H1 (cell line): ENCODE measurements at regions not wholly inside any gene's neighbourhood (a gene's known extent, or its start where the extent isn't known, plus 50 kb on each side); places are given as distances from the start of the nearest gene placed in this dataset.
"Not testable (repeated sequence)": the region's sequence is repeated elsewhere in the genome, so short reads cannot be mapped to it uniquely, and the experiment has no call there.

Source experiments
- CTCF ChIA-PET: fragments of 300-600 bp; sonication (Branson Sonifier 250); formaldehyde crosslinking; loops from one replicate; lab custom pipeline; 2021; ENCODE audit not compliant: partially characterized antibody; lab: Charles Lee
- POLR2A ChIA-PET: fragments of 300-600 bp; sonication (Branson Sonifier 250); formaldehyde crosslinking; loops from one replicate; lab custom pipeline; 2021; ENCODE audit warnings: inconsistent platforms; ENCODE audit not compliant: partially characterized antibody; lab: Charles Lee
- DNase-seq, 2 experiments: peaks; one replicate each; pipeline versions ENCODE4 v3.0.0 to v3.0.0-alpha.2; 2010 to 2022; ENCODE audit warnings: low spot score in 2 of 2, low read depth in 1 of 2, mixed read lengths in 1 of 2
- FAIRE-seq: peaks from 2 replicates; lab custom pipeline; 2011; peaks lifted over from hg19 to GRCh38; lab: Jason Lieb, UNC
- H2AFZ ChIP-seq: 2 replicates; pipeline ENCODE4 v1.8.1; 2012; ENCODE audit warnings: low read length, inconsistent platforms
- H2AK5ac ChIP-seq: 2 replicates; pipeline ENCODE4 v1.6.1; 2013; ENCODE audit warnings: low read depth, low read length
- H2BK120ac ChIP-seq: replicated peaks from 2 replicates; pipeline ENCODE3; 2013; ENCODE audit warnings: low read depth, low read length, inconsistent platforms
- H2BK12ac ChIP-seq: 2 replicates; pipeline ENCODE4 v1.6.1; 2013; ENCODE audit warnings: low read depth, low read length
- H2BK15ac ChIP-seq: 2 replicates; pipeline ENCODE4 v1.6.1; 2013; ENCODE audit warnings: low read length
- H2BK20ac ChIP-seq: 2 replicates; pipeline ENCODE4 v1.6.1; 2013; ENCODE audit warnings: low read length
- H2BK5ac ChIP-seq: 2 replicates; pipeline ENCODE4 v1.6.1; 2013; ENCODE audit warnings: low read depth, low read length
- H3K14ac ChIP-seq: 2 replicates; pipeline ENCODE4 v1.6.1; 2013; ENCODE audit warnings: inconsistent platforms; ENCODE audit not compliant: insufficient read length
- H3K18ac ChIP-seq: 2 replicates; pipeline ENCODE4 v1.6.1; 2013; ENCODE audit warnings: low read length; ENCODE audit errors: extremely low read depth
- H3K23ac ChIP-seq: 2 replicates; pipeline ENCODE4 v1.6.1; 2013; ENCODE audit warnings: inconsistent platforms; ENCODE audit not compliant: insufficient read length
- H3K23me2 ChIP-seq: 2 replicates; pipeline ENCODE4 v1.6.1; 2013; ENCODE audit warnings: low read depth, low read length
- H3K27ac ChIP-seq: 2 replicates; pipeline ENCODE4 v1.6.1; 2011; ENCODE audit warnings: low read depth, low read length, inconsistent platforms
- H3K27me3 ChIP-seq, 4 experiments: replicated peaks in 1 of 4; 1 replicate in 1 of 4; 2 replicates in 3 of 4; pipeline versions ENCODE4 v1.6.1 to v1.8.1; 2011 to 2013; ENCODE audit warnings: low read length in 3 of 4, mild to moderate bottlenecking in 3 of 4, inconsistent platforms in 2 of 4, mixed read lengths in 2 of 4, moderate library complexity in 1 of 4; ENCODE audit not compliant: control insufficient read depth in 3 of 4, insufficient read depth in 3 of 4; ENCODE audit errors: extremely low read depth in 1 of 4
- H3K36me3 ChIP-seq, 4 experiments: 2 replicates each; pipeline versions ENCODE4 v1.6.1 to v1.8.1; 2011 to 2013; ENCODE audit warnings: mild to moderate bottlenecking in 4 of 4, low read length in 3 of 4, moderate library complexity in 2 of 4, control low read depth in 1 of 4, inconsistent platforms in 1 of 4; ENCODE audit not compliant: insufficient read depth in 4 of 4, control insufficient read depth in 2 of 4
- H3K4ac ChIP-seq: replicated peaks from 2 replicates; pipeline ENCODE3; 2013; ENCODE audit warnings: low read length, low read depth, mixed read lengths, inconsistent platforms; ENCODE audit not compliant: insufficient read length
- H3K4me1 ChIP-seq, 4 experiments: replicated peaks in 1 of 4; 1 replicate in 1 of 4; 2 replicates in 3 of 4; pipeline versions ENCODE4 v1.6.1 to v1.8.1; 2011 to 2013; ENCODE audit warnings: low read length in 3 of 4, inconsistent platforms in 2 of 4, mixed read lengths in 1 of 4; ENCODE audit not compliant: insufficient read depth in 4 of 4, control insufficient read depth in 3 of 4
- H3K4me2 ChIP-seq, 2 experiments: 2 replicates each; pipeline versions ENCODE4 v1.6.1 to v1.8.1; 2011 to 2013; ENCODE audit warnings: low read depth in 2 of 2, low read length in 2 of 2, control low read depth in 1 of 2, inconsistent platforms in 1 of 2, mild to moderate bottlenecking in 1 of 2; ENCODE audit not compliant: insufficient read depth in 1 of 2
- H3K4me3 ChIP-seq, 4 experiments: fragments of 200-600, 300-600 bp in 1 of 4; sonication (generic), shearing (Covaris generic), sonication (Bioruptor Twin) in 1 of 4; 2 replicates each; pipeline versions ENCODE4 v1.5.1 to v1.8.1; 2011 to 2016; ENCODE audit warnings: low read length in 4 of 4, low read depth in 3 of 4, control low read depth in 2 of 4, inconsistent platforms in 2 of 4, mild to moderate bottlenecking in 2 of 4, mixed read lengths in 1 of 4, moderate library complexity in 1 of 4; ENCODE audit not compliant: insufficient read depth in 2 of 4; ENCODE audit errors: extremely low read depth in 1 of 4
- H3K56ac ChIP-seq: replicated peaks from 2 replicates; pipeline ENCODE3; 2013; ENCODE audit warnings: low read depth, mild to moderate bottlenecking, mixed read lengths, low read length, inconsistent platforms; ENCODE audit not compliant: insufficient read length
- H3K79me1 ChIP-seq: 2 replicates; pipeline ENCODE4 v1.6.1; 2013; ENCODE audit warnings: low read depth, low read length, control low read depth
- H3K79me2 ChIP-seq, 2 experiments: 2 replicates each; pipeline versions ENCODE4 v1.6.1 to v1.8.1; 2012 to 2013; ENCODE audit warnings: low read length in 2 of 2, mild to moderate bottlenecking in 2 of 2, inconsistent platforms in 1 of 2; ENCODE audit not compliant: insufficient read depth in 2 of 2, control insufficient read depth in 1 of 2
- H3K9ac ChIP-seq, 4 experiments: replicated peaks in 1 of 4; 1 replicate in 1 of 4; 2 replicates in 3 of 4; pipeline versions ENCODE4 v1.6.1 to v1.8.1; 2011 to 2013; ENCODE audit warnings: low read depth in 3 of 4, low read length in 3 of 4, control low read depth in 2 of 4, mild to moderate bottlenecking in 2 of 4, moderate library complexity in 2 of 4, inconsistent platforms in 1 of 4; ENCODE audit errors: extremely low read depth in 1 of 4
- H3K9me3 ChIP-seq, 2 experiments: 2 replicates each; pipeline versions ENCODE4 v1.6.1 to v1.8.1; 2012 to 2013; ENCODE audit warnings: mild to moderate bottlenecking in 2 of 2, moderate library complexity in 2 of 2, control low read depth in 1 of 2, inconsistent platforms in 1 of 2, low read depth in 1 of 2, low read length in 1 of 2, mixed read lengths in 1 of 2; ENCODE audit not compliant: insufficient read depth in 2 of 2
- H4K20me1 ChIP-seq, 2 experiments: replicated peaks in 1 of 2; 2 replicates each; pipeline versions ENCODE3 to v1.8.1; 2011 to 2013; ENCODE audit warnings: inconsistent platforms in 2 of 2, low read length in 2 of 2, mild to moderate bottlenecking in 1 of 2; ENCODE audit not compliant: insufficient read depth in 2 of 2, control insufficient read depth in 1 of 2
- H4K5ac ChIP-seq: 2 replicates; pipeline ENCODE4 v1.6.1; 2013; ENCODE audit warnings: low read length, low read depth, mixed read lengths, inconsistent platforms; ENCODE audit not compliant: insufficient read length
- H4K8ac ChIP-seq: 2 replicates; pipeline ENCODE4 v1.8.0; 2013; ENCODE audit warnings: mild to moderate bottlenecking, moderate library complexity, low read length, inconsistent platforms; ENCODE audit not compliant: insufficient read depth; ENCODE audit errors: extremely low read depth
- H4K91ac ChIP-seq: replicated peaks from 2 replicates; pipeline ENCODE3; 2013; ENCODE audit warnings: low read length, mixed read lengths, inconsistent platforms; ENCODE audit not compliant: insufficient read length
- WGBS, 2 experiments: shearing (Covaris generic) in 1 of 2; methylation state at CpG; one replicate each; pipeline versions ENCODE4 v1.1.6 to v1.1.7; 2013 to 2015; ENCODE audit warnings: low lambda C conversion rate in 2 of 2, mixed read lengths in 2 of 2, inconsistent platforms in 1 of 2, low coverage in 1 of 2, missing lambda C conversion rate in 1 of 2; ENCODE audit not compliant: insufficient replicate concordance in 2 of 2, insufficient coverage in 1 of 2, insufficient read length in 1 of 2; ENCODE audit errors: extremely low coverage in 1 of 2, missing lambda C conversion rate in 1 of 2; 5-methylcytosine and 5-hydroxymethylcytosine counted together

- H3K4ac ChIP-seq, H3K79me2 ChIP-seq, H3K36me3 ChIP-seq, CTCF ChIA-PET, FAIRE-seq, H3K23me2 ChIP-seq, H2BK15ac ChIP-seq, H4K5ac ChIP-seq, H2BK20ac ChIP-seq, H2BK120ac ChIP-seq, H3K18ac ChIP-seq, H2BK5ac ChIP-seq, H3K9ac ChIP-seq, H3K56ac ChIP-seq, H4K91ac ChIP-seq, H2AFZ ChIP-seq, H3K9me3 ChIP-seq, H2AK5ac ChIP-seq, H3K27ac ChIP-seq, POLR2A ChIA-PET, H3K4me1 ChIP-seq, H2BK12ac ChIP-seq, H3K27me3 ChIP-seq, DNase-seq, H4K8ac ChIP-seq, H3K4me3 ChIP-seq, H4K20me1 ChIP-seq, H3K4me2 ChIP-seq, H3K23ac ChIP-seq, H3K79me1 ChIP-seq, H3K14ac ChIP-seq: not testable (repeated sequence)
- WGBS, 2 experiments = no CpG with 5 or more reads among the region's 8 CpGs
Measured at GRCh38 chr5:178050873-178051272, 54.8 kb upstream of the PROP1 start.

- H2BK20ac ChIP-seq, H2AFZ ChIP-seq, H3K36me3 ChIP-seq, POLR2A ChIA-PET, H4K91ac ChIP-seq, H2BK12ac ChIP-seq, H4K8ac ChIP-seq, H3K23ac ChIP-seq, H2AK5ac ChIP-seq, H3K27me3 ChIP-seq, H3K9me3 ChIP-seq, H3K23me2 ChIP-seq, H4K5ac ChIP-seq, CTCF ChIA-PET, H3K79me2 ChIP-seq, H4K20me1 ChIP-seq, H2BK5ac ChIP-seq, H3K14ac ChIP-seq, H3K4me3 ChIP-seq, H2BK15ac ChIP-seq, FAIRE-seq, H3K79me1 ChIP-seq, DNase-seq, H3K18ac ChIP-seq, H3K9ac ChIP-seq, H3K4me2 ChIP-seq, H3K56ac ChIP-seq, H3K27ac ChIP-seq, H2BK120ac ChIP-seq, H3K4me1 ChIP-seq, H3K4ac ChIP-seq: not testable (repeated sequence)
- no CpG with 5 or more reads among the region's 7 CpGs for WGBS, 2 experiments
Measured at GRCh38 chr5:178047943-178048342, 51.9 kb upstream of the PROP1 start.
